Amniotic epithelial cell (primary cell): ENCODE measurements at regions not wholly inside any gene's neighbourhood (a gene's known extent, or its start where the extent isn't known, plus 50 kb on each side); places are given as distances from the start of the nearest gene placed in this dataset.
A peak's percentile ranks its signal among the peaks of the same experiment; 100 is the strongest.

Experiments used
- DNase-seq: peaks from one replicate; pipeline ENCODE4 v3.0.0-alpha.2; 2010; ENCODE audit warnings: low read depth

DNA sequence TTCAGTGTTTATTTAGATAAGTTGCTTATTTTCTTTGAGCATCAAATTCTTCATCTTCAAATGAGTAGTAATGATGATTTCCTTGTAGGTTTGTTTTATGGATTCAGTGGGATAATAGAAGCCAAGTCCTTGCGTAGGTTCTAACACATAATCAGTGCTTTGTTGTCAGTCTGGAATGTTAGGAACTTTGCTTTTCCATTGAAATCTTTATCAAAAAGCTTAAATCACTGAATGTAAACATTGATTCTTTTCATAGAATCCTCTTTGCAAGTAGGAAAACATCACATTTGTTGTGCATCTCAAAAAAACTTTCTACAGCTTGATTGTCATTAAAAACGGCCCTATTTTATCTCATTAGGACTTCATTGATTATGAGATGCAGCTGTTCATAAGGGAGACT is 490.3 kb upstream of the GOT2 start:
- DNase-seq = no peak

DNA sequence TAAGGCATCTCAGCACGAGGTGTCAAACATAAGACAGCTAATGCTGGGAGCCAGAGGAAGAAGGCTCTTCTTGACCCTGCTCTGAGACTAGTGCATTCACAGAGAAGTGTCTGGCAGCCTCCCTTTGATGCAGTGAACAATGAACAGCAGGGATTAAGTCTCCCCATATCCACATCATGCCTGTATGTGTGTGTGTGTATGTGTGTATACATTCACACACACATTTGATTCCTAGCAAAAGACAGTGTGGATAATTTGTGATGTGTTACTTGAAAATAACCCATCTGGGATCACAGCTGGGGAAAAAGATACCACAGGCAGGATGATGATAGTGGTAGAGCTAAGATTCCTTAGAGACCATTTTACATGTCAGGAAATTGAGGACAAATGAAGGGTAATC is 485.9 kb upstream of the GOT2 start:
- DNase-seq = no peak

DNA sequence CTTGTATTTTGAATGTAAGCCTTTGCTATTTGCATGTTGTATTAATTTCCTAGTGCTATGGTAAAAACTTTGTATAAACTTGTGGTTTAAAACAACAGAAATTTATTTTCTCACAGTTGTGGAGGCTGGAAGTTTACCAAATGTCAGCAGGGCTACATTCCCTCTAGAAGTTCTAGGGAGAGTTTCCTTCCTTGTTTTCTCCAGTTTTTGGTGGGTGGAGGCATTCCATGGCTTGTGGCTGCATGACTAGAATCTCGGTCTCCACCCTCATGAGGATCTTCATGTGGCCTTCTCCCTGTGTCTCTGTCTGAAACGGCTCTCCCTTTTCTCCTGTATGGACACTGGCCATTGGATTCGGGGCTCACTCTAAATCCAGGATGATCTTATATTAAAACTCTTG is 482.2 kb upstream of the GOT2 start:
- DNase-seq = no peak

DNA sequence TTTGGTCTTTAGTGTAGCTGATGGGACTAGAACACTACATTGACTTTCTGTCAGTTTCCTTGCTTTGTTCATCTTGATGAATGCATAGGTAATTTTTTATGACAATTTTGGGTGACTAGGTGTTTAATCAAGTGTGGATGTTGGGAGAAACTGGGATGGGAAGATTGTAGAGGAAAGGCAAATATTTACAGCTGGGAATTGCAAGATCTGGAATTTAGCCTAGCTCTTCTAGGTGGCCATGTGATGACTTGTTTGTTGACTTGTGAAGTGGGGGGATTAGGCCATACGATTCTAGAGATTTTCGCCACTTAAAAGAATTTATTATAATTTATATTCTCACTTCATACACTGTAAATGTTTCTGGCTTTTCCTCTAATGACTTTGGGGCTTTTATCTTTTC is 480.3 kb upstream of the GOT2 start:
- no peak for DNase-seq

DNA sequence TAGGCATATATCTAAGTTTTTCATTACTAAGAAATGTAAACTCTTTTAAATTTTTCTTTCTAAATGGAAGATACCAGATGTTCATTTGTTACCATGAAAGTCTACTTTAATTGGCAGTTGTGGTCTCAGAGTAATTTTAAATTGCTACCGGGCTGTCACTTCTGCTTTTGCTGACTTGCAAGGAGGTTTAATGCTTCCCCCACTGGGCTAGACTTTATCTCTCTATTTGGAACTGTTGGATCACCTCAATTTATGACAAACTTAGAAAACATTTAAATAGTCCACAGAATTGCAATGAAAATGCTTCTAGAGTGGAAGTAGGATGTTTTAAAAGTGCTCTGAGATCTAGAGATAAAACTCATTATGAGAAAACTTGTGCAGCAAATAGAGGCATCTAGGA is 479.8 kb upstream of the GOT2 start:
- no peak for DNase-seq

DNA sequence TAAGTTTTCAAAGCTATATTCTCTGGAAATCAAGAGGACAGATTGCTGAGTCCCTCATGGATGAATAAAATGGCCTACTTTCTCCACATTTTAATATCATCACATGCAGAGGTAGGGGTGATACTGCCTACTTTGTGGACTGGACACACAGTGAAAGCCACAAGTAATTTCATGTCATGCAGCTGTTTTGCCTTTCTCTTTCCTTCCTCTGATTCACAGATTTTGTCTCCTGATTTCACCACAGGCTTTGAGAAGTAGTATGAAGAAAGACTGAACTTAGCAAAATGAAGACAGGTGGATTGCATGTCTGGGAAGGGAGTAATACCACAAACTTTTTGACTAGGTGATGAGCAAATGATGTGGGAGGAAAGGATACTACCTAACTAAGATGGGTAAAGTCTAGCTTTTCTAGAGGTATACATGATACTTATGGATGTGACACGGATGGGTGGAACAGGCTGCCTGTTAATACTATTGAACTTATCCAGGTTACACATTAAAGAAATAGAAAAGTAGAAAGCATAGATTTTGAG is 478.4 kb upstream of the GOT2 start:
- DNase-seq = no peak

DNA sequence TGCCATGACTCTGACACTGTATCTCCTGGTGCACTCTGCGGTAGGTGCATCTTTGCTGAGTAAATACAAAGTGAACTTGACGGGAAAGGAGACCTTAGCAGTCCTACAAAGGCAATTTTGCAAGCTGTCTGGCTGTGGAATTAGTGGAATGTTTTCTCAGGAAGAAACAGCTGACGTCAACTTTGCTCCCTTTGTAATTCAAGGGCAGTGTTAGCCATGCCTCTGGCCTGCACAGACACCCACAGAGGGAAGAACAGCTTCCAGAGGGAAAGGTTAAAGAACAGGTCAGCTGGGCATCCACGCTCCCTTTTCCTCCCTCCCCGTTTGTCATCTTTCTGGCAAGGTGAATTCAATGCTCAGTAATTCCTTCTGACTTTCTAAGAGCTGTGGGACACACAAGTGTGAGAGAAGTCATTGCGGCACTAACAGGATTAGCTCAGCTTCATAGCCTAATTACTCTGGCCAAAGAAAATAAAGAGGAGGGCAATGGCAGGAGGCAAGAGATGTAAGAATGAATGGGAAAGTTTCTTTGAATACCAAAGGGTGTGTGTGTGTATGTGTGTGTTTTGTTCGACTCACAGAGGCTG is 476.9 kb upstream of the GOT2 start:
- DNase-seq = peak; percentile 11

DNA sequence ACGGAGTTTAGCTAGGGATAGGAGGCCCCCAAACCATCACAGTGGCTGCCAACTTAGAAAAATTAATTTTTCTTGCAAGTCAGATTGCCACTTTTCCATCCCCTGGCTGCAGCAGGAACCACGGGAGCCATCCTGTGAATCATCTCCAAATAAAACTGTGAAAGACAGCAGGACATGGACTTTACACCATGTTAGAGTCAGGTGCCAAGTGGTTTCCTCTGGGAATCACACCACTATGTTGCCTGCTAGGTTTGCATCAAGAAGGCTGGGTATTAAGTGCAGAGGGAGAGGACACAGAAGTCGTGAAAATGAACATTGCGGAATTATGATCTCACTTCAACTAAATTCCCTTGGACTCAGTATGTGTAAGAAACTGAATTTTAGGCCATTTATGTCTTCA is 471.3 kb upstream of the GOT2 start:
- DNase-seq = no peak

DNA sequence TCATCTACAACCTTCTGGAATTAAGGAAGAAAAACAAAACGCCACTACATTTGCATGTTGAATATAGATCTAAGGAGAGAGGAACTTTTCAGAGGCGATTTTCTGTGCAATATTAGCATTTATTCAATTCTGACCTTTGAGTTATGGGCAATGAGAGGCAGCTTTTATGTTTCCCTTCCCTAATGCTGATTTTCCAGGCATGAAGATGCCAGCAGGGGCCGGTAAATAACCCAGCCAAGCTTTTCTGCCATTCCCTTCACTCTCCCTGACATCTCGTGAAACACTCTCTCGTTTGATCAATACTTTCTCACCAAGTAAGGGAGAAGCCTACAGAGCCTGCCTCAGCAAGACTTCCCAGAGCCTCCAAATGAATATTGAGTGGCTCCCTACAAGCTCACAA is 470.5 kb upstream of the GOT2 start:
- no peak for DNase-seq

DNA sequence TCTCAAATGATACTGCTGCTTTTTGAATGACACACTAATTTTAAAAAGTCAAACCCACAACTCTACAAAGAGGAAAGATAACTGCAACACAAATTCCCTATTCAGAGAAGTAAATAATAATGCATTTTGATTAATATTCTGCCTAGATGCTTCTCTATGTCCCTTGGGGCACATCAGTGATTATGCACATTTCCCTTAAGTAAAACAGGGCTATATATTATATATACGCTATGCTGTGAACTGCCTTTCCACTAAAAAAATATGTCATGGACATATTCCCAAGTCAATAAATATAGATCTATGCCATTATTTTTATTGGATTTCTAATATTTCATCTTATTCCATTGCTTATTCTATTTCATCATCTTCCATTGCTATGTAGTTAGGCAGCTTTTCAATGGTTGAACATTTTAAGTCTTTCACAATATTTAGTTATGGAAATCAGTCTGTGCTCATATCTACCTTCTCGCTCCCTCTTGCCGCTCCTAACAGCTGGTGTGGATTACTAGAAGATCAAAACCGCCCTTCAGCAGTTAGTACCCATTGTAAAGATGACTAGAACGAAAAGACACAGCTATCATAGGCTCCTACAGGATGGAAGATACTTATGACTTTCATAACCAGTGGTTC is 468.2 kb upstream of the GOT2 start:
- DNase-seq = no peak

DNA sequence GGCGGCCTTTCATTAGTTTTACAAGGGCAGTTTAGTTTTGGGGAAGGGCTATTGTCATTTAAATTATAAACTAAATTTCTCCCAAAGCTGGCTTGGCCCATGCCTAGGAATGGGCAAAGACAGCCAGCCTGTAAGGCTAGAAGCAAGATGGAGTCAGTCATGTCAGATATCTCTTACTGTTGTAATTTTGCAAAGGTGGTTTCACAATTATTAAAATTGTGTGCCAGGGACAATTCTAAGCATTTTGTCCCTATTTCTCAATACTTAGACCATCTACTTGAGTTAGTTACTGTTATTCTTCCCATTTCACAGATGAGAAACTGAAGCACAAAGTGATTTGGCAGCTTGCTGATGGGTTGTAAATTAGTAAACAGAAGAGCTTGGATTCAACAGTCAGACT is 467.7 kb upstream of the GOT2 start:
- DNase-seq = no peak

DNA sequence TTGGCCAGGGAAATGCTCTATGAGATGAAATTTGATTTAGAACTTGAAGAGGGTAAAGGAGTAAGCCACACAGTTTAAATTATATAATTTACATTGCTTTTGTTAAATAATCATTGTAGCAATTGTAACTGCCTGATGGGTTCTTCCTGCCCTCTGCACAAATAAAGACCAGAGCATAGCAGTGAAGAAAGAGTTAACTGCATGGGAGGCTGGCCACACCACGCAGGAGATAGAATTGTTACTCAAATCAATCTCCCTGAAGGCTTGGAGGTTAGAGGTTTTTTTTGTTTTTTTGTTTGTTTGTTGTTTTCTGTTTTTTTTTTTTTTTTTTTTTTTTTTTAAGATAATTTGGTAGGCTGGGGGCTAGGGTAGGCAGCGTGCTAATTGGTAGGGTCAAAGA is 467.0 kb upstream of the GOT2 start:
- no peak for DNase-seq

DNA sequence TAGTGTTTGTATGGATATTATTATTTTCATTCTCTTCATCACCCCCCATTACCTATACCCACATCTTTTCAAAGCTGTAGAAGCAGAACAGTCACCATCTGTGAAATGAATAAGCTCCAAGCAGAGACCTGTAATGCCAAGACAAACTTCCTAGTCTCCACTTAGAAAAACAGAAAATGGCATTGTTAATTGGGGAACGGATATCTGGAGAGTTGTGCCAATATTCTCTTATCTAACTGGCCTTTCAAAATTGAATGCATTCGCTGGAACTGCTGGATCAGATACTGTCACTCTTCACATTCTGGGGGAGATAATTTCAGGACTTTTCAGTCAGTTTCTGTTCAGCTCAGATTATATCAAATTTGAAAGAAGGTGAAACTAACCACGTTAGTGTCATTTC is 464.4 kb upstream of the GOT2 start:
- DNase-seq = no peak

DNA sequence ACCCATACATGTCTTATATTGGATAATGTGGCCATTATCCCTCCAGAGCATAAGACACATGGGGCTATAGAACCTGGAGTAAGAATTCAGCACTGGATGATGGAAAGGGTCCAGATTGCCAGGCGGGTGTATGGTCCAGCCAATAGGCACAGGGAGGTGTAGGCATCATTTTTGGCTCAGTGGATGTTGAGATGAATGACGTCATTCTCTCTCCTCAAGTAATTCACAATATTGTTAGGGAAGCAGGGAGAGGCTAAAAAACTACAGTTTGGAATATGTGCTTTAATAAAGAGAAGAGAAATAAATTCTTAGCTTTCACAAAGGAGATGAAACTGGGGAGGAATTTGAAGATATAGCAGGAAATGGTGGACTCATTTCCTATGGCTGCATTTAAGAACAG is 461.1 kb upstream of the GOT2 start:
- DNase-seq = no peak

DNA sequence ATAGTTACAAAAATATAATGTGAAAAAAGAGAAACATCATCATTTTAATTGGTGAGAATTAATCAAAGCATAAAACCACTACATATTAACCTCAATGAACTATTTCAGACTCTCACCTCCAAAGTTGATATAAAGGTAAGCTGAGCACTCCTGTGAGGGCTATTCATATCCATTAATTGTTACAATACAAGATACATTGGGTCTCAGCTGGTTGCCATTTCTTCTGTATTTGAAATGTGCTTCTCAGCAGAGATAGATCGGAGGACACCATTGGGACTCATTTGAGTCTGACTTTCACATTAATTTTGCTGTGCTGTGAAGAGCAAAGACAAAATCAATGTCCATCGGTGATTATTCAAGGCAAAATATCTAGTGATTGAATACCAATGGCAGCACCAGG is 459.5 kb upstream of the GOT2 start:
- DNase-seq = no peak

DNA sequence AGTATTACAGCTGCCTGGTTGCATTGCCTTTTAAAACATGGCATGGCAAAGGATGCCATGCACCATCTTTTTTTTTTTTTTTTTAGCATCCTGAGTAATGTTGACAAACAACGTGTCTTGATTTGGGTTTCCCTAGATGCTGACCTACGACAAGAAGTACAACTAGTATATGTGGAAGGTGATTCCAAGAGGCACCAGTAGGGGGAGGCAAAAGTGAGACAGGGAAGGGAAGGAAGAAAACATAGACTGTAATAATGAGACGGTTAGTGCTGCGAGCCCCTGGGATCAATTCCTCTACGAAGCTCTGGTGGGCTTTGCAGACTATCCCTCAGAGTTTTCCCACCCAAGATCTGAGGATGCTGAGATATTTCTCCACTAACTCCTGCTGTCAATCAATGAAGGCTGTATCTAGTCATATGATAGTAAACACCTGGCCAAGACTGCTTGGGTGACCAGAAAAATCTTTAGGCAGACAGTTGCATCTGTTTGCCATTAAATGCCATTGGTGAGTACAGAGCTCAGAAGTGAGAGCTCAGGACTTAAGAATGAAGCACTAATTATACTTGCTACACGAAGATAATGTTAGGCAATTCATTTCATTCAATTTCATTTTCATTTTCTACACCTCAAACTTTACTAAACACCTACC is 458.6 kb upstream of the GOT2 start:
- DNase-seq = no peak

DNA sequence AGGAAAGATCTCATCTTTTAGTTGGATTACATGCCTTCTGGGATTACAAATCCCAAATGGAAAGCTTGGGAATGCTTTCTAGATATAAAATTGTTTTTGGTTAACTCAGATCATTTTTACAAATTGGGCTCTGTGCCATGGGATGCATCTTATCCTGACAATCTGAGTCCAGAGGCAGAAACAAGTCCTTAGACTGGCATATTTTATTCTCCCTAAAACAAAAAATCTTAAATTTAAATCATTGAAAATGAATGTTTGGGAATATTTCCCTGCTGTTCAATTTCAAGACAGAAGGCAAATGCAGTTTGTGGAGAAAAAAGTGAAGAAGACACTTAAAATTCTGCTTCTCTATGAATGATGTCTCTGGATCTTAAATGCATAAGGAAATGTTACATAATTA is 456.6 kb upstream of the GOT2 start:
- DNase-seq = no peak

DNA sequence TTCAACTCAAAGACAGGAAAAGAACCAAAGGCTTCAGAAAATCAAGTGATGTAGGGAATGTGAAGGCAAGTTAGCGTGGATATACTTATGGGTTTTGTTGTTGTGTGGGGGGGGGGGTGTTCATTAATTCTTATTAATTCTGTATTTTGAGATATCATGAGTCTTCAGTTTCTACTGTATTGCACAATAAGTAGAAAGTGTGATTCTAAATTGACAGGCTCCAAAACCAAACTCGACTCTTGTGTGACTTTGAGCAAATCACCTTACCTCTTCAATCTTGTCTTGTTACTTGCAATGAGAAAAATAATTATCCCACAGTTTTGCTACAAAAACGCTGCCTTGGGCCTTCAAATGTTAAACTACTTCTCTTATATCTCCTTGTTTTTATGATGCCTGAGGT is 453.9 kb upstream of the GOT2 start:
- no peak for DNase-seq

DNA sequence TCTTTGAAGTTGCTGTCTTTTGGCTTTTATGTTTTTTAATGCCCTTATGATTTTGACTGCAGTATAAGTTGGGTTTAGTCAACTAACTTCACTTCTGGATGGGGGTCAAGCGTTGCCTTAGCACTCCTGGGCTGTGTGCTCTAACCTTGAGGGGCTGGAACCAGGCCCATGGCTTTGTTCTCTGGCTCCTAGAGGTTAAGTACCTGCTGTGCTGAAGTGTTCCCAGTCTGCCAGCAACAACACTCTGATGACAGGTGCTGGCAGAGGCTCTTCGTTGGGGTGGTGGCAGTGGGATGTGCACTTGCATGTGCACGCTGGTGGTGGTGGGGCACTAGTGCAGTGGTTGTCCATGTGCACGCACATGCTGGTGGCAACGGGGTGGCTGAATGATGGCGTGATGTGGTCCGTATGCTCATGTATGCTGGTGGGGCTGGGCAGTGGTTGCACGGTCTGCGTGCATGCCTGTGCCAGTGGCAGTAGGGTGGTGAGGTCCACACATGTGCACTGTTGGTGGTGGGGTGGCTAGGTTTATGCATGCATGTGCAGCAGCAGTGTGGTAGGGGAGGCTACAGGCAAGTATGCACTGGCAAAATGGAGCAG is 447.8 kb upstream of the GOT2 start:
- no peak for DNase-seq

DNA sequence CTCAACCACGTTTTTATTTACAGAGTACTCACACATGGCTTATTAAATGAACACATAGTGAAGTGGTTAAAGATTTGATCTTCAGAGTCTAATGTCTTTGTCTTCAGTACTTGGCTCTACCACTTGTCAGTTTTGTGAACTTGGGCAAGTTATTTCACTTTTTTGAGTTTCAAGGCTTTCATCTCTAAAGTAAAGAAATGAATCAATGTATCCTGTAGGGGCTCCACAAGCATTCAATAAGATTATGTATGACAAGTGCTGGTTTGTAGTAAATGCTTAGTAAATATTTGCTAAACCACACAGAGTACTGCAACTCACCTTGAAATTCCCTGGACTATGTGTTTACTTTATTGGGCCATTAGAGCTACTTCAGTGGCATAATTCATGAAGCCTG is 446.0 kb upstream of the GOT2 start:
- DNase-seq = no peak

DNA sequence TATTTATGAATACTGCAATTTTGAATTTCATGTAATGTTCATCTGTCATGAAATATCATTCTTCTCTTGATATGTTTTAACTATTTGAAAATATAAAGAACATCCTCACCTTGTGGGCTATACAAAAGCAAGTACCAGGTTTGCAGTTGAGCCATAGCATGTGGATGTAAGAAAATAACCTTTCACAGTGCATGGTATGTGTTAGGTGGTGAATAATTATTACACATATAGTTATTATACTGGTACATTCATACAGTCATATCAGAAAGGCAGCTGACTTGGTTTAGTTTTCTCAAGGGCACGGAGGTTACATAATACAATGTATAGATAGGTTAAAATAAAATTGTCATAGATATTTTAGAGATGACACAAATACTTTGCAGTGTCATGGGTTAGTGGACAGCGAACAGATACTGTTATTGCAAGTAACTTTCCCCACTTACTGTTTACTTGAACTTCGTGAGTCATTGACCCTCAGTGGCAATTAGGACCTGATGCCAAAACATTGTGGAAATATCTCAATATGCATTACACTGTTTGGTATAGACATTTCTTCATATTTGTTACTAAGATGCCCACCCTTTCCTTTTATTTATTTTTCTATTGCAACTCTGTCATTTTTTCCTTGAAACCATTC is 445.4 kb upstream of the GOT2 start:
- no peak for DNase-seq

DNA sequence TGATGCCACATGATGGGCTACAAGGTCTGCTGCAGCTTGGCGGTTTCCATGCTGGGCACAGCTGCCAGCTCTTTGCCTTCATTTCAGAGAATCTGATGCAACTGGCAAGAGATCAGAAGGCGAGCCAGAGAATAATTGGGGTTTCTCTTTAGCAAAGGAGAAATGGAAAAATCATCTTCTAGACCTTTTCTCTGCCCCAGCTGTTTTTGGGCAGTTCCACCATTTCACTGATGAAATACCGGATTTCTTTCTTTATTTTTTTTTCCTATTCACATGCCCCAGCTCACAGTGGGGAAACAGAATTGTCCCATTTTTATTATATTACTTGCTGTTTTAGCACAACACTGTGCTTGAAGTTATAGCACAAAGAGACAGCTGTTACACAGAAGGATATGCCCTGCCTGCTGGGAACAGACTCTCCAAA is 439.3 kb upstream of the GOT2 start:
- DNase-seq = no peak
